Transverse colon (tissue), 4 donors: ENCODE measurements at regions not wholly inside any gene's neighbourhood (a gene's known extent, or its start where the extent isn't known, plus 50 kb on each side); places are given as distances from the start of the nearest gene placed in this dataset.

Experiments used
- DNase-seq: peaks from one replicate; pipeline ENCODE4 v3.0.0-alpha.2; 2019
- H3K27ac ChIP-seq, 4 donors: fragments of 200-600 bp; sonication (generic); 2 replicates each; pipeline ENCODE4 v1.5.1; 2016 to 2018; ENCODE audit warnings: inconsistent platforms in 4 of 4
- H3K27me3 ChIP-seq: fragments of 200-600 bp; sonication (generic); 2 replicates; pipeline ENCODE4 v1.5.1; 2017; ENCODE audit warnings: inconsistent platforms
- H3K36me3 ChIP-seq, 4 donors: fragments of 200-600 bp; sonication (generic); 2 replicates each; pipeline ENCODE4 v1.5.1; 2017 to 2019; ENCODE audit warnings: inconsistent platforms in 4 of 4
- H3K4me1 ChIP-seq, 4 donors: fragments of 200-600 bp; sonication (generic); 2 replicates each; pipeline ENCODE4 v1.5.1; 2017 to 2020; ENCODE audit warnings: inconsistent platforms in 4 of 4
- H3K4me3 ChIP-seq, 4 donors: fragments of 200-600 bp; sonication (generic); 1 replicate in 1 of 4; 2 replicates in 3 of 4; pipeline versions ENCODE4 v1.5.1 to v1.6.1; 2017 to 2019; ENCODE audit warnings: inconsistent platforms in 4 of 4
- H3K9me3 ChIP-seq, 2 donors: fragments of 200-600 bp; sonication (generic); 2 replicates each; pipeline ENCODE4 v1.5.1; 2017 to 2019; ENCODE audit warnings: inconsistent platforms in 2 of 2
- CTCF ChIP-seq, 5 experiments: fragments of 200-600 bp in 3 of 5; fragments of 450-650 bp in 2 of 5; sonication (generic) in 3 of 5; IDR thresholded peaks; 1 replicate in 2 of 5; 2 replicates in 3 of 5; pipeline ENCODE4 v1.5.1; 2016 to 2017; ENCODE audit warnings: antibody characterized with exemption in 5 of 5, inconsistent platforms in 3 of 5, mild to moderate bottlenecking in 2 of 5, moderate library complexity in 1 of 5
- EP300 ChIP-seq: sonication (generic); formaldehyde crosslinking; IDR thresholded peaks from one replicate; pipeline ENCODE4 v1.6.1; 2017; ENCODE audit warnings: antibody characterized with exemption, low read depth
- POLR2A ChIP-seq: fragments of 450-650 bp; IDR thresholded peaks from one replicate; pipeline ENCODE4 v1.6.1; 2016; ENCODE audit warnings: antibody characterized with exemption, mild to moderate bottlenecking, moderate library complexity
- POLR2AphosphoS5 ChIP-seq, 3 donors: sonication (generic); formaldehyde crosslinking; IDR thresholded peaks; one replicate each; pipeline ENCODE4 v1.6.1; 2016; ENCODE audit warnings: antibody characterized with exemption in 3 of 3
- WGBS, 2 donors: methylation state at CpG; one replicate each; pipeline ENCODE4 v1.1.5; 2018; ENCODE audit warnings: low coverage in 1 of 2; 5-methylcytosine and 5-hydroxymethylcytosine counted together
- in situ Hi-C, 4 donors: fragments of 200-750 bp; cut with MboI; loops; one replicate each; pipeline versions ENCODE4 v1.15.0 to v1.15.1; 2017; ENCODE audit warnings: low sequenced_read_pairs in 3 of 4, low pct_ligation_motif_present in 1 of 4, low pct_unique_long_range_greater_than_20kb in 1 of 4
- intact Hi-C: fragments of 100-400 bp; cut with DNase I; formaldehyde crosslinking; loops from one replicate; pipeline ENCODE4 v1.15.1; 2023; ENCODE audit warnings: low total_unique reads

- WGBS, 2 donors, result 45 to 53% methylated on average over 3 of the region's 3 CpGs
- H3K4me3 ChIP-seq, result no peak overlapping the region
- in situ Hi-C loops (no loop called here), intact Hi-C loops (no loop called here)
- H3K36me3 ChIP-seq, result no peaks in the 10 kb centered on the region
- no peaks in the 10 kb centered on the region for H3K4me1 ChIP-seq
- H3K27me3 ChIP-seq, result no peaks in the 10 kb centered on the region
- H3K27ac ChIP-seq, result no peak overlapping the region
- H3K9me3 ChIP-seq, result no peaks in the 10 kb centered on the region
- no peak for DNase-seq
- TF ChIP-seq EP300 (no peak), POLR2A (no peak), POLR2AphosphoS5 (IDR thresholded peaks at IDR 0.05) (no peak), CTCF (IDR thresholded peaks at IDR 0.05) (no peak)
Measured at GRCh38 chr1:188888386-188888785, 1589.3 kb downstream of the BRINP3 start.

- no peak for DNase-seq
- in situ Hi-C loops (no loop called here), intact Hi-C loops (no loop called here)
- H3K9me3 ChIP-seq, result no peaks in the 10 kb centered on the region
- 80 to 85% methylated on average over 1 to 7 of the region's 7 CpGs for WGBS, 2 donors
- H3K36me3 ChIP-seq, result no peaks in the 10 kb centered on the region
- no peaks in the 10 kb centered on the region for H3K4me1 ChIP-seq
- no peak overlapping the region for H3K27ac ChIP-seq
- TF ChIP-seq POLR2A, result no peak
- TF ChIP-seq POLR2AphosphoS5 (IDR thresholded peaks at IDR 0.05), result no peak
- no peak for TF ChIP-seq CTCF (IDR thresholded peaks at IDR 0.05)
- no peak for TF ChIP-seq EP300
- H3K4me3 ChIP-seq, result no peak overlapping the region
- no peaks in the 10 kb centered on the region for H3K27me3 ChIP-seq
Measured at GRCh38 chr1:188889166-188889565, 1588.5 kb downstream of the BRINP3 start.

- Histone ChIP-seq H3K27me3 (no peaks in the 10 kb centered on the region), H3K4me3 (no peak overlapping the region), H3K9me3 (no peaks in the 10 kb centered on the region), H3K4me1 (no peaks in the 10 kb centered on the region), H3K36me3 (no peaks in the 10 kb centered on the region), H3K27ac (no peak overlapping the region)
- 81 to 83% methylated on average over 4 of the region's 4 CpGs for WGBS, 2 donors
- DNase-seq, result no peak
- intact Hi-C loops, result loop anchor here (5.0 kb wide), 1 partner anchor 1765 kb away; no protein-coding TSS in a partner anchor
- in situ Hi-C loops, result no loop called here
- no peak for TF ChIP-seq POLR2AphosphoS5 (IDR thresholded peaks at IDR 0.05)
- TF ChIP-seq POLR2A, result no peak
- no peak for TF ChIP-seq CTCF (IDR thresholded peaks at IDR 0.05)
- TF ChIP-seq EP300, result no peak
Measured at GRCh38 chr1:188891958-188892357, 1585.7 kb downstream of the BRINP3 start.

GRCh38 chr1:188895611-188896010, 1582.1 kb downstream of the BRINP3 start:
- Histone ChIP-seq H3K4me1 (no peaks in the 10 kb centered on the region), H3K27ac (no peak overlapping the region), H3K36me3 (no peaks in the 10 kb centered on the region), H3K4me3 (no peak overlapping the region), H3K9me3 (no peaks in the 10 kb centered on the region), H3K27me3 (no peaks in the 10 kb centered on the region)
- DNase-seq, result no peak
- 62 to 73% methylated on average over 2 to 3 of the region's 3 CpGs for WGBS, 2 donors
- intact Hi-C loops (no loop called here), in situ Hi-C loops (no loop called here)
- no peak for TF ChIP-seq POLR2AphosphoS5 (IDR thresholded peaks at IDR 0.05)

GRCh38 chr1:188903241-188903640, 1574.4 kb downstream of the BRINP3 start:
- no peak for DNase-seq
- Histone ChIP-seq H3K4me3 (no peak overlapping the region), H3K27ac (no peak overlapping the region), H3K9me3 (no peaks in the 10 kb centered on the region), H3K27me3 (no peaks in the 10 kb centered on the region), H3K4me1 (no peaks in the 10 kb centered on the region), H3K36me3 (no peaks in the 10 kb centered on the region)
- in situ Hi-C loops (no loop called here), intact Hi-C loops (no loop called here)
- TF ChIP-seq CTCF (IDR thresholded peaks at IDR 0.05), result no peak
- no peak for TF ChIP-seq POLR2AphosphoS5 (IDR thresholded peaks at IDR 0.05)
- no peak for TF ChIP-seq EP300
- no peak for TF ChIP-seq POLR2A
